GM18517 (cell line): ENCODE measurements at regions not wholly inside any gene's neighbourhood (a gene's known extent, or its start where the extent isn't known, plus 50 kb on each side); places are given as distances from the start of the nearest gene placed in this dataset.

Source experiments
- ATAC-seq: cut with Tn5 transposase; IDR thresholded peaks from one replicate; pipeline ENCODE4 v1.9.1; 2021; ENCODE audit warnings: mild to moderate bottlenecking, moderate library complexity; ENCODE audit not compliant: unreplicated experiment

- no peak for ATAC-seq
These were observed 172.4 kb upstream of the C11orf87 start for GRCh38 chr11:109249597-109249996.

GRCh38 chr11:109251230-109251629, 170.8 kb upstream of the C11orf87 start:
- no peak for ATAC-seq

DNA sequence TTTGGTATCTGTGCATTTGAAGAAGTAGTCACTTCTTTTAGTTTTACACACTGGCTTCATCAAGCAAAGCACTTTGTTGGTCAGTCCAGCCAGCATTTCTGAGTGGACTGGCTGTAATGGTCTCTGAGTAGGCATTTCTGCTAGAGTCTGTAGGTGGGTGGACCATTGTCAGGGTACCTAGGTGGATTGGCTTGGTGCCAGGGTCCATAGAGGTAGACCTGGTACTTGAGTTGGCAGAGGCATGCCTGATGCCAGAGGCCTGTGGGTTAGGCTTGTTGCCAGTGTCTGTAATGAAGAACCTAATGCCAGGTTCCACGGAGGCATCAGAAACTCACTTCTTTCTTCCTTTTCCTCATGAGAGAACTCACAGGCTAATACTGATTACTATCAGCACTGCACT, 157.9 kb upstream of the C11orf87 start:
- ATAC-seq, result no peak

GRCh38 chr11:109267293-109268095, 154.5 kb upstream of the C11orf87 start:
- ATAC-seq, result no peak

DNA sequence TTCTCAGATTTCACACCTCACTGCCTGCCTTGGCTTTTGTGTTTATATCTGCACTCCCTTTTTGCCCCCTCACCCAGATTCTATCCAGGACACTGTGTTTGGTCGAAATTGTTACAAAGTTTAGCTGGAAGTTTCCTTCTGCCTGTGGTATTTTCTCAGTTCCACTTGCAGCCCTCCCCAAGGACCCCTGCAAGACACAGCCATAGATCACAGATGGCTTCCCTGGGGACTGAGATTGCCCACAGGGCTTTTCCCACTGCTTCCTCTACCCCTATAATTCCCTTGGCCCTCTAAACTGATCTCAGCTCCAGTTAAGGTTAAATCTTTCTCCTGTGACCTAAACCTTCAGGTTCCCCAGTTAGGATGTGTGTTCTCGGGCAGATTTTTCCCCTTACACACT, 146.1 kb upstream of the C11orf87 start:
- ATAC-seq, result no peak

DNA sequence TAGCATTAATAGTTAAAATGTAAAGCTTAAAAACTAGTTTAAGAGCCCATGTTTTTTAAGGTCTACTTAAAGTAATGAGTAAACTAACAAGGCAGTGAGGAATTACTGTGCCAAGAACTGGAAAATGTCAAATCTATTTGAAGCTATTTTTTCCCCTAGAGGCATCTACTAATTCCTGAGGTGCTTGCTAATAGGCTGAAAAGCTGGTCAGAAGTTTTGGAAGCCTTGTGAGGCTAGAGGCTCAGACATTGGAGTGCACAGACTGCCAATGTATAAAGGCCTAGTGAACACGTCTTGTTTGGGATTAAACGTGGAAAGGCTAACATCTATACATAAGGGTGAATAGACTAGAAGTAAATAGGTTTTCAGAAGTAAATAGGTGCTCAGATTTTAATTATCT, 136.5 kb upstream of the C11orf87 start:
- no peak for ATAC-seq

DNA sequence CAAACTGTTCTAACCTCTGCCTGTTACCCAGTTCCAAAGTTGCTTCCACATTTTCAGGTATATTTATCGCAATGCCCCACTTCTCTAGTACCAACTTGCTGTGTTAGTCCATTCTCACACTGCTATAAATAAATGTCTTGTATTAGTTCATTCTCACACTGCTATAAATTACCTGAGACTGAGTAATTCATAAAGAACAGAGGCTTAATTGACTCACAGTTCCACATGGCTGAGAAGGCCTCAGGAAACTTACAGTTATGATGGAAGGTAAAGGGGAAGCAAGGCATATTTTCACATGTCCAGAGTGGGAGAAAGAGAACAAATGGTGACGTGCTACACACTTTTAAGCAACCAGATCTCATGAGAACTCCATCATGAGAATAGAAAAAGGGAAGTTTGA, 130.4 kb upstream of the C11orf87 start:
- ATAC-seq, result no peak

GRCh38 chr11:109298865-109299264, 123.1 kb upstream of the C11orf87 start:
- ATAC-seq, result no peak

- ATAC-seq, result no peak
These were observed 121.8 kb upstream of the C11orf87 start for GRCh38 chr11:109300211-109300610.

DNA sequence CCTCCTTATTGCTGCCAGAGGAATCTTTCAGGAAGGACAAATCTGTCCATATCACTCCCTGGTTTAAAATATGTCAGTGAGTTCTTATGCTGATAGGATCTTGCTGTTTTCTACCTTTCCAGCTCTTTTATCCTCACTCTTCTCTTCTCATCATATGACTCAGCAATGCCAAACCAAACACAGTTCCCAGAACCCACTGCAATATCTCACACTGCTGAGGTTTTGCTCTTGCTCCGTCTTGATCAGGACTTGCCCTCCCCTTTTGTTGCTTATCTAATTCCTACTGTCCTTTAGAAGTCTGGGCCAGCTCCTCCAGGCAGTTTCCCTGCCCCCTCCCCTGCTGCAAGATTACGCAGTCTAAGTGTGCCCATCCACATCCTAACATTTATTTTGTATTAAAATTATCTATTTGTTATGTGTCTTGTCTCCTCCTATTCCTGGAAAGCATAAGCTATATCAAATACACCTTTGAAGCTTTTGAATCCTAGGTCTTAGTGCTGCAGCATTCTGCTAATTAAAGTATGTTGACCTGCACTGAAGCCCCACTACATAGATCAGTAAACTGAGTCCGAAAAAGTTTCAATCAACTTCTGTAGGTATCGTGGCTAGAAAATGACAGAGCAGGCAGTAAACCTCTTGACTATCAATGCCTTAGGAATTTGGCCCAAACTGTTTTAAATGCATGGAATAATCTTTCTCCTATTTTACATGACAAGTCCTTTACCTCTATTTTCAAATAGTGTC, 119.2 kb upstream of the C11orf87 start:
- ATAC-seq, result no peak

- ATAC-seq, result no peak
These were observed 118.6 kb upstream of the C11orf87 start for GRCh38 chr11:109303342-109303741.

GRCh38 chr11:109304159-109304558, 117.8 kb upstream of the C11orf87 start:
- ATAC-seq, result no peak

DNA sequence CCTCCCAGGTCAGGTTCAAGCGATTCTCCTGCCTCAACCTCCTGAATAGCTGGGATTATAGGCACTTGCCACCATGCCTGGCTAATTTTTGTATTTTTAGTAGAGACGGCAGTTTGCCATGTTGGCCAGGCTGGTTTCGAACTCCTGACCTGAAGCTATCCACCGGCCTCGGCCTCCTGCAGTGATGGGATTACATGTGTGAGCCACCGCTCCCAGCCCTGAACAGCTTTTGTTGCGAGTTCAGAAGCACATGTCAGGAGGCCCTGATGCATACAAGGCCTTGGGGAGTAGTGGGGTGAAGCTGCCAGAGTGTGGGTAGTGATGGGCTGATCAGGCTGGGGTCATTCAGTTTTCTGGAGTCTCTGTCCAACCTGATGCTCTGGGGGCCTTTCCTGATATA, 117.0 kb upstream of the C11orf87 start:
- no peak for ATAC-seq

DNA sequence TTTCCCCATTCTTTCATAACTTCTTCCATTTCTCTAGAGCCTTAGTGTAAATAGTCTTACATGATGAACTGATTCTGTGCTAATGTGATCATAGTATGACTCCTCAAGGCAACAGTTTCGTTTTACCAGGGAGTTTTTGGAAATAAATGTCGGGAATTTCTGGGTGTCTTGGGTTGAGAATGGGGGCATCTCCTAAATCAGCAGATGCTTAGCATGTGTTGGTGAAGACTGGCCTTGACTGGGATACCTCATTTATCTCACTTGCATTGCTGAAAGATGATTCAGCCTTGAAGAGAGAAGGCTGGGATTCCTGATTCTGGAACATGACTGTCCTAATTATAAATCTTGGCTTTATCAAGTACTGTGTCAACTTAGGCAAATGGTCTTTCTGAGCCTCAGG, 115.7 kb upstream of the C11orf87 start:
- no peak for ATAC-seq

- ATAC-seq, result no peak
These were observed 114.6 kb upstream of the C11orf87 start for GRCh38 chr11:109307366-109307765.

- no peak for ATAC-seq
These were observed 113.4 kb upstream of the C11orf87 start for GRCh38 chr11:109308551-109308950.

- no peak for ATAC-seq
These were observed 112.8 kb upstream of the C11orf87 start for GRCh38 chr11:109309153-109309552.

DNA sequence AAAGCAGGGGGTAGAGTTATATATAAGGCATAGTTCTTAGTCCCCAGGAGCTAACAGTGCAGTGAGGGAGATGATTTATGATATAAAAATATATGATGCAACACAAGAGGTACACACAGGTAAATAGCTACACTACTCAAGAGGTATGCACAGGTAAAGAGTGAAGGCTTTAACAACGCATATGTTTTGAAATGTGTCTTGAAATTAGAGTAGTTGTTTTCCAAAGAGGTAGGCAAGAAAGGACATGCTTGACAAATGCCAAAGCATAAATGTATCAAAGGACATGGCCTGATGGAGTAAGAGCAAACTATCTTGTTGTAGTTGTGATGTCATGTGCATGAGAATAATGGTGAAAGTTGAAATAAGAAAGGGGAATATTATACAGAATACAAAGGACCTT, 104.3 kb upstream of the C11orf87 start:
- ATAC-seq, result no peak

DNA sequence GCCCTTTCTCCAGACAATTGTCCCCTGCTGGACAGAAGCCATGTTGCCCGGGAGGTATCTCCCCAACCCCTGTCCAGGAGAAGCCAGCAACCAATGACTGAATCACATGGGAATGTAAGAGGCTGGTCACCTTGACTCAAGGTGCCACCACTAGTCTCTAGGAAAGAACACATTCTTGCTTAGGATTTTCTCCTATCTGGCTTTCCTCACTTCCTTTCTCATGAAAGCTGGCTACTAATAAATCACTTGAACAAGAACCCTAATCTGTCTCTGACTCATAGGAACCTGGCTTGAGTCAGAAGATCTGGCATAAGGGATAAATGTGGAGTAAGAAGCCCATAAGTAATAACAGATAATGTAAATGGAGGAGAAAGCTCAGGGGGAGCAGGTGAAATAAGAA, 101.4 kb upstream of the C11orf87 start:
- ATAC-seq, result no peak

- no peak for ATAC-seq
These were observed 95.2 kb upstream of the C11orf87 start for GRCh38 chr11:109326781-109327180.

GRCh38 chr11:109329716-109330115, 92.3 kb upstream of the C11orf87 start:
- ATAC-seq, result no peak

- no peak for ATAC-seq
These were observed 83.9 kb upstream of the C11orf87 start for GRCh38 chr11:109338131-109338530.
